SK-N-SH treated with all-trans-retinoic acid at 6 μM for 48 hours (cell line): ENCODE measurements at regions not wholly inside any gene's neighbourhood (a gene's known extent, or its start where the extent isn't known, plus 50 kb on each side); places are given as distances from the start of the nearest gene placed in this dataset.

ENCODE experiments used
- BACH2 ChIP-seq: fragments of 250-450 bp; sonication (Bioruptor Pico); IDR thresholded peaks from 2 replicates; pipeline ENCODE4 v1.9.0; 2021; ENCODE audit warnings: mild to moderate bottlenecking, borderline replicate concordance
- CSDC2 ChIP-seq: fragments of 250-450 bp; sonication (Bioruptor Pico); IDR thresholded peaks from 2 replicates; pipeline ENCODE4 v1.5.0; 2020; ENCODE audit warnings: mild to moderate bottlenecking, moderate library complexity
- ESRRG ChIP-seq: fragments of 250-450 bp; sonication (Bioruptor Pico); IDR thresholded peaks from 2 replicates; pipeline ENCODE4 v1.6.1; 2021; ENCODE audit warnings: mild to moderate bottlenecking
- GLIS3 ChIP-seq: fragments of 250-450 bp; sonication (Bioruptor Pico); IDR thresholded peaks from 2 replicates; pipeline ENCODE4 v1.5.0; 2020; ENCODE audit warnings: mild to moderate bottlenecking, moderate library complexity
- OSR1 ChIP-seq: fragments of 250-450 bp; sonication (Bioruptor Pico); IDR thresholded peaks from 2 replicates; pipeline ENCODE4 v1.8.0; 2022; ENCODE audit warnings: moderate library complexity, mild to moderate bottlenecking, inconsistent platforms
- PPARA ChIP-seq: fragments of 250-450 bp; sonication (Bioruptor Pico); IDR thresholded peaks from 2 replicates; pipeline ENCODE4 v1.5.0; 2020; ENCODE audit warnings: mild to moderate bottlenecking, borderline replicate concordance
- TOX ChIP-seq: fragments of 250-450 bp; sonication (Bioruptor Pico); IDR thresholded peaks from 2 replicates; pipeline ENCODE4 v1.8.0; 2021; ENCODE audit warnings: mild to moderate bottlenecking, moderate library complexity, borderline replicate concordance
- ZC3H10 ChIP-seq: fragments of 250-450 bp; sonication (Bioruptor Pico); IDR thresholded peaks from 2 replicates; pipeline ENCODE4 v1.5.1; 2021; ENCODE audit warnings: mild to moderate bottlenecking, moderate library complexity
- ZFP30 ChIP-seq: fragments of 450-650 bp; formaldehyde crosslinking; IDR thresholded peaks from 2 replicates; pipeline ENCODE4 v1.5.0; 2022; ENCODE audit warnings: mild to moderate bottlenecking, moderate library complexity
- ZNF70 ChIP-seq: fragments of 450-650 bp; formaldehyde crosslinking; IDR thresholded peaks from 2 replicates; pipeline ENCODE4 v1.5.0; 2020; ENCODE audit warnings: mild to moderate bottlenecking, moderate library complexity
- ZNF8 ChIP-seq: fragments of 450-650 bp; formaldehyde crosslinking; IDR thresholded peaks from 2 replicates; pipeline ENCODE4 v1.5.0; 2020; ENCODE audit warnings: mild to moderate bottlenecking, moderate library complexity
- TF ChIP-seq, protein P1 (sequence below): fragments of 250-450 bp; sonication (Bioruptor Pico); IDR thresholded peaks from 2 replicates; pipeline ENCODE4 v1.5.1; 2020; ENCODE audit warnings: low read depth, mild to moderate bottlenecking, moderate library complexity
- TF ChIP-seq, protein P2 (sequence below): fragments of 250-450 bp; sonication (Bioruptor Pico); IDR thresholded peaks from 2 replicates; pipeline ENCODE4 v1.8.0; 2021; ENCODE audit warnings: low read depth, mild to moderate bottlenecking, moderate library complexity, borderline replicate concordance

DNA sequence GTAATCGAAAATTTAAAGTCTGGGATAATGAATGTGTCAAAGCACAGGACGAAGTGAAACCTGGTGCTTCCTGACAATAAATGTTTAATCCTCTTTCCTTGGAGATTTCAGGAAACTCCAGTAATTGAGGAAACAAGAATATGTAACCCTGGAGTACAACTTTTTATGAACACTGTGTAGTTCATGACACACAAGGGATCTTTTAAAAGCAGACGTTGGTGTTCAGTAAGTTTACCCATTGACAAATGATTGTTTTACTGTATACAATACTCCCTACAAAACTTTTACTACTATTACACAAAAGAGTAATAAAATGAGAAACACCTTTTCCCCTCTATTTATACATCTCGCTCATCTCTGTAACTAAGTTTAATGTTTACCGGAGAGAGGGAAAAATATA, 312.4 kb downstream of the PPARGC1A start:
- TF ChIP-seq, protein P1, sequence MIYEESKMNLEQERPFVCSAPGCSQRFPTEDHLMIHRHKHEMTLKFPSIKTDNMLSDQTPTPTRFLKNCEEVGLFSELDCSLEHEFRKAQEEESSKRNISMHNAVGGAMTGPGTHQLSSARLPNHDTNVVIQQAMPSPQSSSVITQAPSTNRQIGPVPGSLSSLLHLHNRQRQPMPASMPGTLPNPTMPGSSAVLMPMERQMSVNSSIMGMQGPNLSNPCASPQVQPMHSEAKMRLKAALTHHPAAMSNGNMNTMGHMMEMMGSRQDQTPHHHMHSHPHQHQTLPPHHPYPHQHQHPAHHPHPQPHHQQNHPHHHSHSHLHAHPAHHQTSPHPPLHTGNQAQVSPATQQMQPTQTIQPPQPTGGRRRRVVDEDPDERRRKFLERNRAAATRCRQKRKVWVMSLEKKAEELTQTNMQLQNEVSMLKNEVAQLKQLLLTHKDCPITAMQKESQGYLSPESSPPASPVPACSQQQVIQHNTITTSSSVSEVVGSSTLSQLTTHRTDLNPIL (CRISPR knock-in tag) = no peak
- TF ChIP-seq ESRRG (CRISPR knock-in tag) (no peak), PPARA (CRISPR knock-in tag) (no peak), BACH2 (CRISPR knock-in tag) (no peak), ZNF8 (CRISPR knock-in tag) (no peak), TOX (CRISPR knock-in tag) (no peak), GLIS3 (no peak), ZFP30 (CRISPR knock-in tag) (no peak), CSDC2 (CRISPR knock-in tag) (no peak), ZNF70 (CRISPR knock-in tag) (no peak), OSR1 (CRISPR knock-in tag) (no peak), ZC3H10 (CRISPR knock-in tag) (no peak)
- TF ChIP-seq, protein P2, sequence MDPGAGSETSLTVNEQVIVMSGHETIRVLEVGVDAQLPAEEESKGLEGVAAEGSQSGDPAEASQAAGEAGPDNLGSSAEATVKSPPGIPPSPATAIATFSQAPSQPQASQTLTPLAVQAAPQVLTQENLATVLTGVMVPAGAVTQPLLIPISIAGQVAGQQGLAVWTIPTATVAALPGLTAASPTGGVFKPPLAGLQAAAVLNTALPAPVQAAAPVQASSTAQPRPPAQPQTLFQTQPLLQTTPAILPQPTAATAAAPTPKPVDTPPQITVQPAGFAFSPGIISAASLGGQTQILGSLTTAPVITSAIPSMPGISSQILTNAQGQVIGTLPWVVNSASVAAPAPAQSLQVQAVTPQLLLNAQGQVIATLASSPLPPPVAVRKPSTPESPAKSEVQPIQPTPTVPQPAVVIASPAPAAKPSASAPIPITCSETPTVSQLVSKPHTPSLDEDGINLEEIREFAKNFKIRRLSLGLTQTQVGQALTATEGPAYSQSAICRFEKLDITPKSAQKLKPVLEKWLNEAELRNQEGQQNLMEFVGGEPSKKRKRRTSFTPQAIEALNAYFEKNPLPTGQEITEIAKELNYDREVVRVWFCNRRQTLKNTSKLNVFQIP = no peak
